ENCODE measurements at regions not wholly inside any gene's neighbourhood (a gene's known extent, or its start where the extent isn't known, plus 50 kb on each side); places are given as distances from the start of the nearest gene placed in this dataset.
A peak's percentile ranks its signal among the peaks of the same experiment; 100 is the strongest.

DNA sequence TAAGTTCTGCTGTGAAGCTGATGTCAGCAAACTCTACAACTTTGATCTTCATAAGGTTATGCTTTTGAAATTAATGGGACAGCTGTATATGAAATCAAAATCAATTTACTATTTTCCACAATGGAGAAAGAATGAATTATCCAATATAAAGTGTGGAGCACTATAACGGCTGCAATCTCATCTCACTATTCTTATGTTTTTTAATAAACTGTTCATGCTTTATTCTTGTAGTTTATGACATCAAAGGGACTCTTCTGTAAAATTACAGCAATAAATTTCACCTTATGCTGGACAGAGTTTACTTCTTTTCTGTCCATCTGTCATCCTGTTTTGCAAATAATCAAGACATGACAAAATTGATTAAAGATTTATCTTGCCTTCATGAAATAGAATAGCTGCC, 192.5 kb downstream of the TECRL start:
- intact Hi-C loops (cut with DNase I): no loop called here
- no peak for DNase-seq

DNA sequence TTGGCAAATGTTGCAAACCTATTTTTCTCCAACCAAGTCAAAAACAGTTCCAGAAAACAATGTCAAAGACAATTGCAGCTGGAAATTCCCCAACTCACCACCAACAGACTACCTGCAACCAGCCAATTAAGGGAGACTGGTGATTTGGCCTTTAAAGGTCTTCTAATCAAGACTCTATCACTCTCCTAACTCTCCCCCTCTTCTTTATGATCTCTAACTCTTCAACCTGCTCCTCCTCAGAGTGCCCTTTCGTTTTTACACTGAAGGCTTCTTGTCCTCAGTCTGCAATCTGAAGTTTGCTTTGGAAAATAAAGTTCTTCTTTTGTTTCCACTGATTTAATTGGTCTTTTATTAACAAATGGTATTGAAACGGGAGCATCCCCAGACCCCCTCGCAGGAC, 203.9 kb downstream of the TECRL start:
- DNase-seq: no peak
- intact Hi-C loops (cut with DNase I): no loop called here

DNA sequence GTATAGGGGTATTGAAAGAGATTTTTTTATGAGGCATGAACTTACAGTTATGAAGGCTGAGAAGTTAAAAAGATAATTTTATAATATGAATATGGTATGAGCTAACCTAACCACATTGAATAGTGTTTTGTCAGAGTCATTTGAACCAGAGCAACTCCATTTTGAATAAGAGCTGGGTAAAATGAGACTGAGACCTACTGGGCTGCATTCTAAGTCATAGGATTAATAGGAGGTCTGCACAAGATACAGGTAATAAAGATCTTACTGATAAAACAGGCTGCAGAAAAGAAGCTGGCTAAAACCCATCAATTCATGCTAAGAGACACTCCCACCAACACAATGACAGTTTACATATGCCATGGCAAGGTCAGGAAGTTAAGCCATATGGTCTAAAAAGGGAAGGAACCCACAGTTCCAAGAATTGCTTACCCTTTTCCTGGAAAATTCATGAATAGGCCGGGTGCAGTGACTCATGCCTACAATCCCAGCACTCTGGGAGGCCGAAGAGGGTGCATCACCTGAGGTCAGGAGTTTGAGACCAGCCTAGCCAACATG, 209.2 kb downstream of the TECRL start:
- no peak for DNase-seq
- intact Hi-C loops (cut with DNase I): no loop called here

DNA sequence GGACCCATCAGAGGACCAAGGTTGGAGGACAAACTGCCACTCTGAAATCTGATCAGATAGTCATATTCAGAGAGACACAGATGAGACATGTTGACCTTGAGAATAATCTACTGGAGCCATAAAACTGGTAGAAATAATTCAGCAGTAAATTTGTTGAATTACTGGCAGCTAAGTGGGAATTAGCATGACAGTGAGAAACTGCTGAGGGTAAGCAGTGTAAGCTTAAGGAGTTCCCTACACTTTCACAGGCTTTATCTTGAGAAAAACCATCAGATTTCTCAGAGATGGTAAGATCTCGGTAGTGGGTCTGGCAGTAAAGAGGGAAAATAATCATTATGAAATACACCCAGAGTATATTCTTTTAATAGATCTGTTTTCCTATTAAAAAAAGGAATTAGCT, 213.7 kb downstream of the TECRL start:
- intact Hi-C loops (cut with DNase I): no loop called here
- DNase-seq: no peak

DNA sequence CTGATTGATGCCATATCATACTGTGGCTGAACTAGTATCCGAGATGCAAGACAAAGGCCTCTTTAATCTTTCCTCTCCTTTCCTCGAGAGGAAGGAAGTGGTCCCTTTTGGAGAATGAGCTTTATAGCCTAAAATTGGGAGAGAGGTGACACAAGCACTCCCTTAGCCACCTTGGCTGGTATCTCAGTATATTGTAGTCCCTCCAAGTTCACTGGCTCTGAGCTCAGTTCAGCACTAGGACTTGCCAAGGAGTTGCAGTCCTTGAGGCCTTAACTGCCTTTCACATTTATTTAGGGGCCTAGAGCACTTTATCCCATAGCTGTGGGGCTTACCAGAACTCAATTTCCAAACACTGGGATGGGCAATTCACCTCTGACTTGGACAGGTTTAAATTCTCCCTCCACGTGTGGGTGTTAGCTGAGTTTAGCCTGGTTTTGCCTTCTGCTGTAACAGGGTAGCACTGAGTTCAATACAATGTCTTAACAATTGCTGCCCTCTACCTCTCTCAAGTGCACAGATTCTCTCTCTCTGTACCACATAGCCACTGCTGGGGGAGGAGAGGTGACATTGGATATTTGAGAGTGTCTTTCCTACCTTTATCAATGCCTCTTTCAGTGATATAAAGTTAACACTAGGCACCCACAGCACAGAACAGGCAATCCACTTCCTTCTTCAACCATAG, 216.4 kb downstream of the TECRL start:
- intact Hi-C loops (cut with DNase I): no loop called here
- peak in 1 of 42 donors; percentile 4 for DNase-seq

DNA sequence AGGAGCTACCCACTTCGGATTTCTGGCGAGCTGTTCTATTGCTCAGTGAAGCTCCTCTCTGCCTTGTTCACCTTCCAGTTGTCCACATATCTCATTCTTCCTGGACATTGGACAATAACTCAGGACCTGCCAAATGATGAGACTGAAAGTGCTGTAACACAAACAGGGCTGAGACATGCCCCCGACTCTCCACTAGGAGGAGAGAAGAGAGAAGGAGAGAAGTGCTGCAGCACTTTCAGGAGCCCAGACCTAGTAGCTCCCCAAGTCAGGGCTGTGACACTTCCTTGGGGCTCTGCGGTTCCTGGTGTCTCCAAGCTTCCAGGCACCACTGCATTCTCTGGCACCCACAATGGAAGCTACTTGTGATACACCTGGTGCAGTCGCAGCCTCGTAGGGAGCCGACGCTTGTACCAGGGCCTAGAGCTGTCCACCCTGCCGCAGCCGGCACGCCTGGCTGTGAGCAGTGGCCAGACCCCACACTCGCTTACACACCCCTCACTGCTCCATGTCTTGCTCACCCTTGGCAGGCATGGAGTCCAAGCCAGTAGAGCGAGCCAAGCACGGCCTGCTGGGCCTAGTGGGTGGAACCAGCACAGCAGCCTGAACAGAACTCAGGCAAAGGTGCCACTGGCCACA, 234.9 kb downstream of the TECRL start:
- DNase-seq: no peak
- intact Hi-C loops (cut with DNase I): no loop called here

DNA sequence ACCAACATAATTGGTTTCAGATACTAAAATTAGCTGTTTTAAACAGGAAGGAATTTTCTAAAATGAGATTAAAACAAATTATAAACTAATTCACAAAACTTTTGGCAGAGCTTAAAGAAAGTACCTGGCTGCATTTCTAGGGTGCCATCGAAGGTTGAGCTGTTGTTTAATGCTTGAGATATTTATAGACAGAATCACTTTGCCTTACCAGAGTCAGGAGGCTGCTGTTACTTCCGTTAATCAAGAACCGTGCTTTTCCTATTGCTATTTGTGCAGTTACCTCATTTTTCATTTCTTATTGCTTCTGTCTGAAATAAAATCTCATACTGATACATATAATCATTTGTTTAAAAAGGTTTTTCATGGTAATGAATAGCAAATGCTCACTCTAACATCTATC, 242.9 kb downstream of the TECRL start:
- intact Hi-C loops (cut with DNase I): no loop called here
- no peak for DNase-seq

DNA sequence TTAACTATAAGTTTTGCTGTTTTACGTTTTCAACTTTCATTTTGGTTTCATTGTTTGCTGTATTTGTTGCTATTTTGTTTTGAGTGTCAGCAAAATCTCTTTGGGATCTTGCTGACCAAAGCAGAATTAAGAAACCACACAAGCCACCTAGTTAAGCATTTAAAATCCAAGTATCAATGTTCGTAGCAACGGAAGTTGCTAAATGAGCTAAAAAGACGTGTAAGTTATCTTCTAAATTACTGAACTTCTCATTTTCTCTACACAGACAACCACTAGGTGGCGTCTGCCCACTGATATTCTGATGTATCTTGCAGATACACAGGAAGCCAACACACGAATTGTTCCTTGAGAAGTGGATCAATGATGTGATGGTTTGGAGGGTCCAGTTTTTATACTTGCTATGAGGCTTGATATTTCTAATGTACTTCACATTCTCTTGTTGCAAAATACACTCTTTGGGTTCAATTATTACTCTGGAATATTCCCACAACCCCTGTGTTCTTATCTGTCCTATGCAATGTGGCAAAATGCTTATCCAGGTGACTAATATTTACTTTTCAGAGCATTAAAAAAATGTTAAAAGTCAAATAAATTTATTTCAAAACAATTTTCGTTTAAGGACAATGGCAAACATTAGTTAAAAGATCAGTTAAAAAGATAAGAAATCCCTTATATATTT, 250.5 kb downstream of the TECRL start:
- peak in 40 of 42 donors; percentile 27 to 89 (median 69) for DNase-seq
- intact Hi-C loops (cut with DNase I): loop anchor here (5.0 kb wide), 1 partner anchor 379 kb away; no protein-coding TSS in a partner anchor

DNA sequence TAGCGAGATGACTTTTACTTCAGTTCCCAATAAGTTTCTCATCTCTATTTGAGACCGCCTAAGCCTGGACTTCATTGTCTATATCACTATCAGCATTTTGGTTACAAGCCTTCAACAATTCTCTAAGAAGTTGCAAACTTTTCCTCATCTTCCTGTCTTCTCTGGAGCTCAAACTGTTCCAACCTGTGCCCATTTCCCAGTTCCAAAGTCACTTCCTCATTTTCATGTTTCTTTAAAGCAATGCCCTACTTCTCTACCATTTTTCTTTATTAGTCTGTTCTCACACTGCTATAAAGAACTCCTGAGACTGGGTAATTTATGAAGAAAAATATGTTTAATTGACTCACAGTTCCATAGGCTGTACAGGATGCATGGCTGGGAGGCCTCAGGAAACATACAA, 251.9 kb downstream of the TECRL start:
- no peak for DNase-seq
- intact Hi-C loops (cut with DNase I): loop anchor here (5.0 kb wide), 1 partner anchor 380 kb away; no protein-coding TSS in a partner anchor

DNA sequence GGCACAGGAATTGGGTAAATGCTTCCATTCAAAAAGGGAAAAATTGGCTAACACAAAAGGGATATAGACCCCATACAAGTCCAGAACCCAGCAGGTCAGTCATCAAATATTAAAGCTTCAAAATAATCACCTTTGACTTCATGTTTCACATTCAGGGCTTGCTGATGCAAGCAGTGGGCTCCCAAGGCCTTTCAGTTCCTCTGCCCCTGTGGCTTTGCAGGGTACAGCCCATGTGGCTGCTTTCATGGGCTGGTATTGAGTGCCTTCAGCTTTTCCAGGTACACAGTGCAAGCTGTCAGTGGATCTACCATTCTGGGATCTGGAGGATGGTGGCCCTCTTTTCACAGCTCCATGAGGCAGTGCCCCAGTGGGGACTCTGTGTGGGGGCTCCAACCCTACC, 253.0 kb downstream of the TECRL start:
- intact Hi-C loops (cut with DNase I): loop anchor here (5.0 kb wide), 1 partner anchor 381 kb away; no protein-coding TSS in a partner anchor
- DNase-seq: no peak

DNA sequence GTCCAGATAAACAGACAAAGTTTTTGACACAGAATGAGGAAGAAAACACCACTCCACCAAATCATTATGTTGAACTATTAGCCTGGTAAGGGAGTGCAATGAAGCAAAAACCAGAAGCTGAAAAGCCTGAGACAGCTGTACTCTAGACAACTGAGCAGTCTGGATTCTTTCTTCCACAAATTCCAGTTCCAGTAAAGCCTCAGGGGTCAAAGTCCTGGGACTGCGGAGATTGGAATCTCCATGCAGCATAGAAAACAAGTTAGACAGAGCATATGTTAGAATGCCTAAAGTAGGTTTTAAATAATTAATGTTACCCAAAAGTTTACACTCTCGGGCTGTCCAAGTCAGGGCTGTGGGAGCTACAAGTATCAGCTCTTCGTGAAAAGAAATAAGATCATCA, 263.2 kb downstream of the TECRL start:
- DNase-seq: no peak
- intact Hi-C loops (cut with DNase I): no loop called here

DNA sequence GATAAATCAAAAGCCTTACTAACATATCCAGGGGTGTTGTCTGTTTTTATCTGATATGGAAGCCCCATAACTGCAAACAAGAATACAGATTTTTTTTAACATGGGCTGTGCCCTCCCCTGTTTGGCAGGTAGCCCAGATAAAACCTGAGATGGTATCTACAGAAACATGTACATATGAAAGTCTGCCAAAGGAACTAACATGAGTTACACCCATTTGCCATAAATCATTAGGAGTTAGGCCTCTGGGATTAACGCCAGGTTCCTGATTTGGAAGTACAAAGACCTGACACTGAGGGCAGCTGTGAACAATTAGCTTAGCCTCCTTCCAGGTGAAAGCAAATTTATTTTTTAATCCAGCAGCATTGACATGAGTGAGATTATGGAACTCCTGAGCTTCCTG, 264.3 kb downstream of the TECRL start:
- intact Hi-C loops (cut with DNase I): no loop called here
- no peak for DNase-seq

DNA sequence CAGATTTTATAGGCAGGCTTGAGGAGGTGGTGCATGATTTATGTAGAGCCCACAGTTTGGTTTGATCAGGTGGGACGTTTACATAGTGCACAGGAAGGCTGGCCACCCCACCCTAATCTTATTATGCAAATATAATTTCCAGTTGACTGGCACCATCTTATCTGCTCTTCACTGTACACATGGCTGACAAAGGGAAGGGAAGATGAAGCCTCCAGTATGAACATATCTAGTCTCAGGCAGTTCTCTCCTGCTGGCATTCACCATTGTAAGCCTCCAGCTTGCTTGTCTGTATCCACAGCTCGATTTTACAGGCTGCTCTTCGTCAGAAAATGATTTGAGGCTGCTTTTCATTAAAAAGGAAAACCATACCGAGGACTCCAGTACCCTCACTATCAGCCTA, 278.3 kb downstream of the TECRL start:
- intact Hi-C loops (cut with DNase I): no loop called here
- DNase-seq: no peak

DNA sequence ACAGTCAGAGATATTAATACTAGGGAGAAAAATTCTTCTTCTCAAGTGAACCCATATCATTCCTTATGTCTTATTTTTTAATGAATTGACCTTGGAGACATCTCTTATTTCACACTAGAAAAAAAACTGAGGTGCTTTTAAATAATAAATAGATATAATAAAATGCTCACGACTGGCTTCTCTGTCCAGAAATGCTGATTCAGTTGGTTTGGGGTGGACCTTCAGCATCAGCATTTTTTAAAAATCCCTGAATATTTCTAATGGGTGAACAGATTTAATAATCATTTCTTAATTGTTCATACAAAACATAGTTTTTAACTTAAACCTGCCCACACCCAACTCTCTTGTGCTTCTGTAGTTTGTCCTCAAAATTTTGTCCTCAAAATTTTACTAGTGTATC, 283.9 kb downstream of the TECRL start:
- intact Hi-C loops (cut with DNase I): no loop called here
- no peak for DNase-seq

DNA sequence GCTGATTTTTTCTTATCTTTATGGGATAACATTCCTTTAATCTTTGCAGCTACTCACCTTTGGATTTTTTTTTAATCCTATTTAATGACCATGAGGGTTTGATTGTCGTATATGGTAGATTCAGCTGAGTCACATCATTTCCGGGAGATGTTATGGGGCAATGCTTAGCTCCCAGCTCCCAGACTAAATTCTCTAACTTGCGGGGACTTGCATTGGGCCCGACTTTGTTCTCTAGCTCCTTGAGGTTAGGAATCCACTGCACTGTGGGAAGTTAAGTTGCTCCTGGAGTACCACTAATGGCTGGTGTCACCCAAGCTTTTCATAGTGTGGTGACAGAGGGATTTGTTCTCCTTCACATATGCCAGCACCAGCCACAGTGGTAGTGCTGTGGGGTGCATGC, 287.4 kb downstream of the TECRL start:
- intact Hi-C loops (cut with DNase I): no loop called here

DNA sequence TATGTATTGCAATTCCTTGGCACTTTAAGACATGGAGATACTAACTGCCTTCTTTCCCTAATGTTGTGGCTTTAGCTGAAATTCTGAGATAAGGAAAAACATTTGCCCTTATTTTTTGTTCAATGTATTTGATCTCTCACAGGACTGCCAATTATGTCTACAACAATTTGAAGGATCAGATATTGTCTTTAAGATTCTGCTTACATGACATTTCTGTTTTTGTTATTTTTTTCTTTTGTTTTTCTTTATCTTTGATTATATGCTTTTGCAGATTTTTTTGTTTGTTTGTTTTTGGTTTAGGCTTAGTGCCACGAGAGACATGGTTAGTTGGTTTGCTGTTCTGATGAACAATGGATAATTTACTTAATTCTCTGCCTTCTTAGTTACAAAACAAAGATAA, 303.3 kb downstream of the TECRL start:
- intact Hi-C loops (cut with DNase I): no loop called here

More for the DNA sequence above, 287.4 kb downstream of the TECRL start:
- no peak for DNase-seq

DNA sequence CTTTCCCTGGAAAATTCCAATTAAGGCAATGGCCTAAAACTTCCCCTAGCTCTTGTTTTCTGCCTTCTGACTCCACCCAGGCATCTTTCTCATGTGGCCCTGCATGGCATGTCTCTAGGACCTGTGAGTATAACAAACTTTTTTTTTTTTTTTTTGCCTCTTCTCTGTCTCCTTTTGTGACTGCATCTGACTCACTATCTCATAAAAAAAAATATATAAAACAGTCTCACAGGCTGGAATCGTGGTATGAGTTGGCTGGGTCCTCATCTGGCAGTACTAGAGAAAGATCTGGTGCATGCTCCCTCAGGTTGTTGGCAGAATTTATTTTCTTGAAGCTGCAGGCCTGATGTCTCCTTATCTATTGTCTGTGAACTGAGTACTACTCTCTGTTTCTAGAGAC, 313.9 kb downstream of the TECRL start:
- no peak for DNase-seq
- intact Hi-C loops (cut with DNase I): no loop called here

More for the DNA sequence above, 303.3 kb downstream of the TECRL start:
- DNase-seq: no peak

DNA sequence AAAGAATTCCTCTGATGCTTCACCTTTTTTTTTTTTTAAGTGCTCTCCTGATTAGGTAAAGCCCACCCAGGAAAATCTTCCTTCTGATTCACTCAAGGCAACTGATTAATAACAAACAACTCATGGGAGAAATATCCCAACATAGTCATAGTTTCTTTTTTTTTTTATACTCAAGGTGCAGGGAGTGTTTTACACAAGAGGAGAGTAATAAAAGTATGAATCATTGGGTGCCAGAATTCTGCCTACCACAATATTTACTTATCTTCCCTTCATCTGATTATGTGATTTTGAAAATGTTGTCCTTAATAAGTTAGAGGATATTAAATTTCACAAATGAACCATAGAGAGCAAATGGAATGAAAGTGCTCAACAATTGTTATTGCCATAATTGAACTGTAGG, 329.9 kb downstream of the TECRL start:
- DNase-seq: no peak
- intact Hi-C loops (cut with DNase I): no loop called here

DNA sequence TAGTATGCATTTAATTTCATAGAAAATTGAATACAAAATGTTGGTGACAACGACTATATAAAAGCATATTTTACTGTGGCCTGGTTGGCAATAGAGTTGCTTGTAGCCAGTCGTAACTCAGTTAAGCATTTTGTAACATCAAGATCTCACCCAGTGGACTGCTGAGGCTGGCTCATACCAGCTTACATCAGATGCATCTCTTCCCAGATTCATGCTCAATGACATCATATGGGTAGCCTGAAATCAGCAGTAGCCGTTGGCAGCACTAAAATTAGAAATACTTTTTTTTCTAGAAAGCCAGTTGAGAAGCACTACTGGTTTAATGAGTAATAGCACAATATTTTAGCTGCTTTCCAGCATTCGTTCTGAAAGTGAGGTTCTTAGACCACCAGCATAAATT, 341.2 kb downstream of the TECRL start:
- DNase-seq: no peak
- intact Hi-C loops (cut with DNase I): no loop called here

DNA sequence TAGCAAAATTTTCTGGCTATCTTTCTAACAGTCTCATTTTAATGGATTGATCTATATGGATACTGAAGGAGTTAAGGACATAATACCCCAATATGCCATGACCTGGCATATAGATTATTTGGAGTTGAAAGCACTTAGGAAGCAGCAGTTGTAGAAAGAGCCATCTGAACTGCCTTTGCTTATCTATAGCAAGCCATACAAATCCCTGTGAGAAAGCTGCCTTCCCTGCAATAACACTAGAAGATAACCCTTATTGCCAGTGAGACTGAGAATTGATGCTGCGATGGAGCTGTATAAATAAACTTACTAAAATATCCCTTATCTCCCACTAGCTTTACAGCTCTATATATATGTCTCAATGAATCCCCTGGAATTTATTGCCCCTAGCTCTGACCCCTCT, 346.3 kb downstream of the TECRL start:
- intact Hi-C loops (cut with DNase I): no loop called here
- DNase-seq: no peak
